Tibial nerve (tissue), 4 donors: ENCODE measurements at regions not wholly inside any gene's neighbourhood (a gene's known extent, or its start where the extent isn't known, plus 50 kb on each side); places are given as distances from the start of the nearest gene placed in this dataset.

Source experiments
- DNase-seq, 2 donors: peaks; one replicate each; pipeline ENCODE4 v3.0.0-alpha.2; 2019; ENCODE audit warnings: low spot score in 2 of 2
- H3K27ac ChIP-seq, 4 donors: fragments of 200-600 bp; sonication (generic) in 3 of 4; one replicate each; pipeline ENCODE4 v1.5.1; 2017 to 2019; ENCODE audit warnings: mild to moderate bottlenecking in 1 of 4
- H3K27me3 ChIP-seq, 2 donors: fragments of 200-600 bp; sonication (generic) in 1 of 2; one replicate each; pipeline versions ENCODE4 v1.5.1 to v1.6.0; 2017 to 2019
- H3K36me3 ChIP-seq, 3 donors: fragments of 200-600 bp; sonication (generic); one replicate each; pipeline ENCODE4 v1.5.1; 2018 to 2019
- H3K4me1 ChIP-seq, 4 donors: fragments of 200-600 bp; sonication (generic) in 3 of 4; one replicate each; pipeline ENCODE4 v1.5.1; 2017 to 2019
- H3K4me3 ChIP-seq, 4 donors: fragments of 200-600 bp; sonication (generic) in 3 of 4; one replicate each; pipeline ENCODE4 v1.5.1; 2017 to 2019; ENCODE audit warnings: mild to moderate bottlenecking in 1 of 4, moderate library complexity in 1 of 4
- H3K9me3 ChIP-seq, 4 donors: fragments of 200-600 bp; sonication (generic) in 3 of 4; one replicate each; pipeline ENCODE4 v1.5.1; 2017 to 2019
- EP300 ChIP-seq, 2 donors: sonication (generic); formaldehyde crosslinking; IDR thresholded peaks; one replicate each; pipeline ENCODE4 v1.6.1; 2017; ENCODE audit warnings: antibody characterized with exemption in 2 of 2, mild to moderate bottlenecking in 1 of 2
- POLR2A ChIP-seq, 2 donors: fragments of 450-650 bp; IDR thresholded peaks; one replicate each; pipeline ENCODE4 v1.6.1; 2017; ENCODE audit warnings: antibody characterized with exemption in 2 of 2, mild to moderate bottlenecking in 2 of 2, moderate library complexity in 2 of 2
- WGBS, 2 donors: methylation state at CpG; one replicate each; pipeline ENCODE4 v1.1.5; 2018; 5-methylcytosine and 5-hydroxymethylcytosine counted together
- TF ChIP-seq, protein P1 (sequence below), 5 experiments: fragments of 200-600 bp in 3 of 5; fragments of 450-650 bp in 2 of 5; sonication (generic) in 3 of 5; IDR thresholded peaks; one replicate each; pipeline ENCODE4 v1.5.1; 2016 to 2019; ENCODE audit warnings: antibody characterized with exemption in 5 of 5, mild to moderate bottlenecking in 3 of 5, moderate library complexity in 2 of 5

DNA sequence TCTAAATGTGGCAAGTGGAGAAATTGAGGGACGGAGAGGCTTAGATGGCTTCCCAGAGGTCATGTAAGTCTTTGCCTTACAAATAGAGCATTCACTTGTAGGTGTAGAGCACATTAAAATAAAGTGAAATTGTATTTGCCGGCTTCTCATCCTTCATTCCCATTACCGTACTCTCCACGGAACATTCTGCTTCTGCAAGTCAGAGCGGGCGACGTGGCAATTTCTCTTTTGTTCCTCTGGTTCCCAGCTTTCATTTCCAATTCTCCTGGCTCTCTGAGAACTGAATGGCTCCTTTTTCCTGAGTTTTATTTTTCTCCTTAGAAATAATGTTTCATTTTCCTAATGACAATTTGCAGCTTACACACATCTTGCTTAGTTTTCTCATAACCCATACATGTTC, 51.3 kb upstream of the PFKP start:
- DNase-seq = no peak
- TF ChIP-seq POLR2A (IDR thresholded peaks at IDR 0.05) = no peak
- TF ChIP-seq, protein P1, sequence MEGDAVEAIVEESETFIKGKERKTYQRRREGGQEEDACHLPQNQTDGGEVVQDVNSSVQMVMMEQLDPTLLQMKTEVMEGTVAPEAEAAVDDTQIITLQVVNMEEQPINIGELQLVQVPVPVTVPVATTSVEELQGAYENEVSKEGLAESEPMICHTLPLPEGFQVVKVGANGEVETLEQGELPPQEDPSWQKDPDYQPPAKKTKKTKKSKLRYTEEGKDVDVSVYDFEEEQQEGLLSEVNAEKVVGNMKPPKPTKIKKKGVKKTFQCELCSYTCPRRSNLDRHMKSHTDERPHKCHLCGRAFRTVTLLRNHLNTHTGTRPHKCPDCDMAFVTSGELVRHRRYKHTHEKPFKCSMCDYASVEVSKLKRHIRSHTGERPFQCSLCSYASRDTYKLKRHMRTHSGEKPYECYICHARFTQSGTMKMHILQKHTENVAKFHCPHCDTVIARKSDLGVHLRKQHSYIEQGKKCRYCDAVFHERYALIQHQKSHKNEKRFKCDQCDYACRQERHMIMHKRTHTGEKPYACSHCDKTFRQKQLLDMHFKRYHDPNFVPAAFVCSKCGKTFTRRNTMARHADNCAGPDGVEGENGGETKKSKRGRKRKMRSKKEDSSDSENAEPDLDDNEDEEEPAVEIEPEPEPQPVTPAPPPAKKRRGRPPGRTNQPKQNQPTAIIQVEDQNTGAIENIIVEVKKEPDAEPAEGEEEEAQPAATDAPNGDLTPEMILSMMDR (IDR thresholded peaks at IDR 0.05) = no peak
- no peak for TF ChIP-seq EP300 (IDR thresholded peaks at IDR 0.05)
- Histone ChIP-seq H3K27ac (no peak overlapping the region), H3K4me1 (peaks cover 0 to 4% (median 0%) of the 10 kb centered on the region in 4 donors), H3K27me3 (no peaks in the 10 kb centered on the region), H3K36me3 (no peaks in the 10 kb centered on the region), H3K9me3 (peaks cover 0 to 8% (median 0%) of the 10 kb centered on the region in 4 donors), H3K4me3 (no peak overlapping the region)
- 63 to 71% methylated on average over 7 of the region's 7 CpGs for WGBS, 2 donors

DNA sequence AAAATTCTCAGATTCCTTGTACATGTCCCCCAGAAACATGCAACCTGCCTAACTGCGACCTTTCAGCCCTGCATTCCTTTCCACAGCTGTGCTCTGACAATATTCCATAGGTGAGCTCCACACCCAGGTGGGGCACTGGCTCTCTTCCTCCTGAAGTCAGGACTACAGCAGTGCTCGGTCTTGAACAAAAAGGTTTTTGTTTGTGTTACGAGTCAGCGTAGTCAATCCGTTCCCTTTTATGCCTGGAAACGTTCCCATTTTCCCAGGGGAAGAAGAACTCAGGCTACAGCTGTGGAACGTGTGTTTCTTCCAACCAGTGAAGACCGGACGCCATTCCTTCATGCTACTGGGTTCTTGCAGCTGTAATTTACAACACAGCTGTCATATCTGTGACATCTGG, 52.4 kb upstream of the PFKP start:
- Histone ChIP-seq H3K9me3 (peaks cover 0 to 8% (median 0%) of the 10 kb centered on the region in 4 donors), H3K27ac (no peak overlapping the region), H3K4me1 (peaks cover 0 to 4% (median 0%) of the 10 kb centered on the region in 4 donors), H3K27me3 (peaks cover 0 to 5% of the 10 kb centered on the region in 2 donors), H3K4me3 (no peak overlapping the region), H3K36me3 (no peaks in the 10 kb centered on the region)
- peak in 1 of 2 donors; percentile 26 for DNase-seq
- TF ChIP-seq EP300 (IDR thresholded peaks at IDR 0.05) (no peak), POLR2A (IDR thresholded peaks at IDR 0.05) (no peak)
- TF ChIP-seq, protein P1 (IDR thresholded peaks at IDR 0.05) = no peak
- 26 to 29% methylated on average over 9 of the region's 9 CpGs for WGBS, 2 donors

DNA sequence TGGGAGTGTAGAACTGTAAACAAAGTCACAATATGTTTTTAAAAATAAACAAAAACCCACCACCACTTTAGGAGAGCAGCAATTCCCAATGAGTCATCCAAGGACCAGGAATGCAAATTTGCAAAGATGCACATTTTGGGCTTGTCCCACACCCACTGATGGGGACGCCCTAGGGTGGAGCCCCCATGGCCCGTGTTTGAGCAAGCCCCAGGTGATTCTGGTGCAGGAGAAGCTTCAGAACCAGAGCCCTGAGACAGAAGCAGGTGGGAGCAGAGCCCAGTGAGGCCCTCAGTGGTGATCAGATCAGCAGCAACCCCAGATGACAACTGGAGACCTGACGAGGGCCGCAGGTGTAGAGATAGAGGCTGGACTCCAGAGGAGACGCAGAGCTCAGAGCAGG, 55.1 kb upstream of the PFKP start:
- no peak overlapping the region for H3K4me3 ChIP-seq
- DNase-seq = no peak
- no peak overlapping the region for H3K27ac ChIP-seq
- WGBS, 2 donors = 87 to 94% methylated on average over 5 of the region's 5 CpGs
- H3K9me3 ChIP-seq = peaks cover 0 to 8% (median 0%) of the 10 kb centered on the region in 4 donors
- H3K36me3 ChIP-seq = no peaks in the 10 kb centered on the region
- H3K4me1 ChIP-seq = peaks cover 0 to 4% (median 0%) of the 10 kb centered on the region in 4 donors
- TF ChIP-seq, protein P1 (IDR thresholded peaks at IDR 0.05) = no peak
- H3K27me3 ChIP-seq = peaks cover 0 to 5% of the 10 kb centered on the region in 2 donors

DNA sequence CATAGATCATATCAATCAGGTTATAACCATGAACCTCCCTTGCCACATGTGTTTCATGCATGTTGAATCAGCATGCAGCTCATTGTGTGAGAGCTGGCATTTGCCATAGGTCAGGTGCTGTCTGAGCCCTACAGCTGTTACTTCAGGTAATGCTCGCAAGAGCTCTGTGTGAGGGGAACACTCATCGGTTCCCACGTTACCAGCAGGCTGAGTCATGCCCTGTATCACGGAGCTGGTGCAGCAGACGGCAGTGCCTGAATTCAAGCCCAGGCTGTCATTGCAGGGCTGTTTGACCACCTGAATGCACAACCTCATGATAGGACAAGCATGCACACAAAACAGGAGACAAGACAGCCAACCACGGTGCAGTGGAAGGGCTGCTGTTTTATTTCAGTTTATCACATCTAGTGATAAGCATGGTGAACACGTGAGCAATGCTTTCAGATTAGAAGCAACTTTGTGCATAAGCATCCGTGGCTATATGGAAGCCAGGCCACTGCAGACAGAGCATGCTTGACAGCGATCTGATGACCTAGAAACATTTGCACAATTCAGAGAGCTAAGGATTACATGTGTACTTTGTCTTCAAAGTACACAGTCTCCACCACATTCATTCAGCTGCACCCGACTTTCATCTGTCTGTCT, 56.4 kb upstream of the PFKP start:
- TF ChIP-seq, protein P1 (IDR thresholded peaks at IDR 0.05) = no peak
- DNase-seq = no peak
- H3K36me3 ChIP-seq = no peaks in the 10 kb centered on the region
- H3K27ac ChIP-seq = no peak overlapping the region
- WGBS, 2 donors = 78 to 87% methylated on average over 10 of the region's 10 CpGs
- no peak overlapping the region for H3K4me3 ChIP-seq
- H3K4me1 ChIP-seq = peaks cover 0 to 4% (median 0%) of the 10 kb centered on the region in 4 donors
- peaks cover 0 to 8% (median 0%) of the 10 kb centered on the region in 4 donors for H3K9me3 ChIP-seq
- H3K27me3 ChIP-seq = peaks cover 0 to 5% of the 10 kb centered on the region in 2 donors

DNA sequence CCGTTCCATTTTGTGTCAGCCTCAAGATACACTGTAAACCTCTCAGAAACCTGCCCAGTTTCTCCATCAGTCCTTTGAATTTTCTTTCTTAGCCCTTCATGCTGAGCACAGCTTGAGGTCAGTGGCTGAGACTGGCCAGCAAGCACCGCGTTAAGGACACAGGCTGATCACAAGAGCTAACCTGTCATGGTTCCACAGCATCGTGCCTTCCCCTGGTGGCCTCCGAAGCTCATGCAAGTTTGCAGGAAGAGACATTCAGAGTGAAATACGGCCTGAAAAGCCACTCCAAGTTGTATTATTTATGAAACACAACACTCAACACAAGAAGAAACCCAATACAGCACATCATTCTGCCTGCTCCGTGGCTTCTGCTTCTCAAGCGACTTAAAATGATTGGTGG, 57.0 kb upstream of the PFKP start:
- 74 to 76% methylated on average over 8 of the region's 8 CpGs for WGBS, 2 donors
- no peak overlapping the region for H3K4me3 ChIP-seq
- peaks cover 0 to 5% of the 10 kb centered on the region in 2 donors for H3K27me3 ChIP-seq
- no peaks in the 10 kb centered on the region for H3K36me3 ChIP-seq
- TF ChIP-seq POLR2A (IDR thresholded peaks at IDR 0.05) (no peak), EP300 (IDR thresholded peaks at IDR 0.05) (no peak)
- TF ChIP-seq, protein P1 (IDR thresholded peaks at IDR 0.05) = no peak
- H3K4me1 ChIP-seq = peaks cover 0 to 4% (median 0%) of the 10 kb centered on the region in 4 donors
- DNase-seq = no peak
- no peak overlapping the region for H3K27ac ChIP-seq
- peaks cover 0 to 8% (median 0%) of the 10 kb centered on the region in 4 donors for H3K9me3 ChIP-seq
